Activated T-cell treated with anti-CD3 and anti-CD28 coated beads, Interleukin-2, amount 50 U/mL, for 4 hours (primary cell): ENCODE measurements at regions not wholly inside any gene's neighbourhood (a gene's known extent, or its start where the extent isn't known, plus 50 kb on each side); places are given as distances from the start of the nearest gene placed in this dataset.
"Not testable (repeated sequence)": the region's sequence is repeated elsewhere in the genome, so short reads cannot be mapped to it uniquely, and the experiment has no call there.

Source experiments
- ATAC-seq, 2 donors: fragments of 200-7000 bp; cut with Tn5 transposase; one replicate each; pipeline ENCODE4 v1.10.0; 2021
- DNase-seq: peaks from one replicate; pipeline ENCODE4 v3.0.0-alpha.2; 2020
- H3K27me3 Mint-ChIP-seq: one replicate; pipeline ENCODE4 v1.8.0; 2021; ENCODE audit warnings: low read depth, mixed read lengths
- H3K36me3 Mint-ChIP-seq: one replicate; pipeline ENCODE4 v1.8.0; 2022; ENCODE audit warnings: mixed read lengths; ENCODE audit not compliant: insufficient read depth
- H3K4me1 Mint-ChIP-seq: one replicate; pipeline ENCODE4 v1.8.0; 2021; ENCODE audit warnings: low read depth, mixed read lengths
- H3K4me3 Mint-ChIP-seq: one replicate; pipeline ENCODE4 v1.8.0; 2021; ENCODE audit warnings: mild to moderate bottlenecking, moderate library complexity, mixed read lengths
- H3K9me3 Mint-ChIP-seq: one replicate; pipeline ENCODE4 v1.8.0; 2021; ENCODE audit warnings: mixed read lengths

- Mint-ChIP-seq H3K36me3 (no peaks in the 10 kb centered on the region), H3K4me1 (no peaks in the 10 kb centered on the region)
- ATAC-seq, result no peak
Measured at GRCh38 chr9:115520646-115521045, 402.7 kb upstream of the TNC start.

GRCh38 chr9:115522912-115523311 lies 405.0 kb upstream of the TNC start:
- no peaks in the 10 kb centered on the region for H3K36me3 Mint-ChIP-seq
- H3K27me3 Mint-ChIP-seq, result peaks cover 9% of the 10 kb centered on the region
- no peak overlapping the region for H3K4me3 Mint-ChIP-seq
- DNase-seq, result no peak
- no peak for ATAC-seq
- H3K9me3 Mint-ChIP-seq, result no peaks in the 10 kb centered on the region
- H3K4me1 Mint-ChIP-seq, result no peaks in the 10 kb centered on the region

More at GRCh38 chr9:115520646-115521045, 402.7 kb upstream of the TNC start:
- DNase-seq, result no peak
- Mint-ChIP-seq H3K9me3 (no peaks in the 10 kb centered on the region), H3K4me3 (no peak overlapping the region), H3K27me3 (peaks cover 7% of the 10 kb centered on the region)

GRCh38 chr9:115524453-115525059 lies 406.6 kb upstream of the TNC start:
- DNase-seq, result no peak
- Mint-ChIP-seq H3K4me3 (no peak overlapping the region), H3K27me3 (peaks cover 9% of the 10 kb centered on the region), H3K4me1 (no peaks in the 10 kb centered on the region), H3K9me3 (no peaks in the 10 kb centered on the region), H3K36me3 (no peaks in the 10 kb centered on the region)
- no peak for ATAC-seq

GRCh38 chr9:115525111-115526058 lies 407.4 kb upstream of the TNC start:
- DNase-seq (no peak), ATAC-seq (no peak)
- peaks cover 9% of the 10 kb centered on the region for H3K27me3 Mint-ChIP-seq
- H3K36me3 Mint-ChIP-seq, result no peaks in the 10 kb centered on the region
- no peaks in the 10 kb centered on the region for H3K4me1 Mint-ChIP-seq
- H3K9me3 Mint-ChIP-seq, result no peaks in the 10 kb centered on the region
- H3K4me3 Mint-ChIP-seq, result no peak overlapping the region

GRCh38 chr9:115531410-115532125 lies 413.6 kb upstream of the TNC start:
- no peak overlapping the region for H3K4me3 Mint-ChIP-seq
- peaks cover 18% of the 10 kb centered on the region for H3K27me3 Mint-ChIP-seq
- H3K9me3 Mint-ChIP-seq, result no peaks in the 10 kb centered on the region
- H3K36me3 Mint-ChIP-seq, result no peaks in the 10 kb centered on the region
- DNase-seq (no peak), ATAC-seq (no peak)
- no peaks in the 10 kb centered on the region for H3K4me1 Mint-ChIP-seq

DNA sequence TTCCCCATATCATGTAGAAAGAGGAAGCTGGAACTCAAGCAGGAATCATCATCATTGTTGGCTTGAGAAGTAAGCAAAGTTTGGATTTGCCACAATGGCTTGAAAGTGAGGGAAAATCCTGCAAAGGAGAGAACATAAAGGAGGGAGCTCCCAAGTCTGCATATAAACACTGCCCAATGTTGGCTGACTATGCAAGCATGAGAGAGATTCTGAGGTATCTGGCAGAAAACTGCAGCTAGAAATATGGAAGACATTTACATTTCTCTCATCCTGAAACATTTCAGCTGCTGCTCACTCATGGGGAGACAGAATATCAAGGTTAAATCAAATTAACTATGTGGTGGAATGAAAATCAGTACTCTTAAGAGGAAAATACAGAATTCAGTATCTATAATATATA lies 415.6 kb upstream of the TNC start:
- Mint-ChIP-seq H3K9me3 (no peaks in the 10 kb centered on the region), H3K4me3 (no peak overlapping the region), H3K36me3 (no peaks in the 10 kb centered on the region), H3K4me1 (no peaks in the 10 kb centered on the region), H3K27me3 (peaks cover 18% of the 10 kb centered on the region)
- no peak for ATAC-seq
- no peak for DNase-seq

- no peaks in the 10 kb centered on the region for H3K4me1 Mint-ChIP-seq
- H3K9me3 Mint-ChIP-seq, result no peaks in the 10 kb centered on the region
- ATAC-seq, result no peak
- H3K36me3 Mint-ChIP-seq, result no peaks in the 10 kb centered on the region
- no peak overlapping the region for H3K4me3 Mint-ChIP-seq
- peaks cover 2% of the 10 kb centered on the region for H3K27me3 Mint-ChIP-seq
- DNase-seq, result no peak
Measured at GRCh38 chr9:115540091-115540490, 422.1 kb upstream of the TNC start.

DNA sequence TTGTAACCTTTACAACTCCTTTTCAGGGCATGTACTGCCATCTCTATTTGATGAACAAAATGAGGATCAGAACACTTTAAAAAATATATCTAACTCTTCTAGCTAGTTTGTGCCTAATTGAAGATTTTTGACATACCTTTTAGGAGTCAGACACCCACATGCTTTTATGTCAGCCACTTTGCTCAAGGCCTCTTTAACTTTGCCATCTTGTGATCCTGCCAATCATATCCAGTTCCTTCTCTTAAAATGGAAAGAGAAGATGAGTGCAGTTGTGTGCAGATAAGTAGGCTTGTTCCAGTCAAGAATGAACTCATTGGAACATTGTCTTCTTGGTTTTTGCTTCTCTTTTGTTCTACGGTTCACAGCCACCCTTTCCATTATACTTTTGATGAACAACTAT lies 425.6 kb upstream of the TNC start:
- ATAC-seq, result no peak
- Mint-ChIP-seq H3K4me1 (no peaks in the 10 kb centered on the region), H3K27me3 (peaks cover 1% of the 10 kb centered on the region), H3K36me3 (no peaks in the 10 kb centered on the region), H3K9me3 (no peaks in the 10 kb centered on the region), H3K4me3 (no peak overlapping the region)
- no peak for DNase-seq

DNA sequence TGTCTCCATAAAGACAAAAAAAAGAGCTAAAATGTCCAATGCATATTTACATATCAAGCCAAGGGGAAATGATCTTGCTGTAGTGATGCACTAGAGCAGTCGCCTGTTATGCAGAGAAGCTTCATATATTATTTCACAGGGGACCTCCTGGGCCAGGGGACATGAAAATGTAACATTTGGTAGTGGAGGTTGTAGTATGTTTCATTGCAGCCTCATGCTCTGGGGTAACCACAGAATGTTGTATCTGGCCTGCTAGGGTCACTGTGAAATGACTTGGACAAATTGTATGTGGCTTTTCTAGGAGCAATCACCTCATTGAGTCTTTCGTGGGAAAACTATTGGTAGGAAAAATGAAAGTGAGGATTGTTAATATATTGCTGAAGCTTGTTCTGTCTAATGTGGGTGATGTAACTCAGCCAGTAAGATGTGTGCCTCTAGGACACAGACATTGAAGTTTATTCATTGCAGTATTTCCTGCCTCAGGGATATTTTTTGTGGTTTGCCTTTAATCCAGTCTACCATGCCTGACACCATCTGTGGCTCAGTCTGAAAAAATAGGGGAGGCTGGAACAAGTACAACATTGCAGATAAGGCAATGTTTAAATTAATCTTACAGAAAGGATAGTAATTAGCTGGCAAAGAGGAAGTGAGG lies 430.8 kb upstream of the TNC start:
- Mint-ChIP-seq H3K9me3 (no peaks in the 10 kb centered on the region), H3K27me3 (peaks cover 1% of the 10 kb centered on the region), H3K4me3 (no peak overlapping the region), H3K4me1 (no peaks in the 10 kb centered on the region), H3K36me3 (no peaks in the 10 kb centered on the region)
- DNase-seq, result no peak
- ATAC-seq, result no peak

DNA sequence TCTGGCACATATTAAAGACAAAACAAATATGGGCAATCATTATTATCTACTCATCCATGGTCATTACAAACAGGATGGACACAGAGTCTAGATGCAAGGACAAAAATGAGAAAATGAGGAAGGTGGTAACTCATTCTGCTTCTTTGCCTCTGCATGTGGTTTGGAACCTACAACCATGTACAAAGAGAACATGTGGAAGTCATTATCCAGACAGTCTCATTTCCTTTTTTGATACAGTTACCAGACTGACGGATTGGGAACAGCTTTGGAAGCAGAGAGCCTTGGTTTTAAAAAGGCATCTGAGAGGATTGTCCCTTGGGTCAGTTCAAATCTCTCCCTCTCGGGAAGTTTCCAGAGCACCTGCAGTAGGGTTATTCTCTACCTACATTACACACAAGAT lies 433.4 kb upstream of the TNC start:
- DNase-seq (no peak), ATAC-seq (no peak)
- peaks cover 9% of the 10 kb centered on the region for H3K9me3 Mint-ChIP-seq
- H3K4me3 Mint-ChIP-seq, result no peak overlapping the region
- peaks cover 1% of the 10 kb centered on the region for H3K27me3 Mint-ChIP-seq
- no peaks in the 10 kb centered on the region for H3K4me1 Mint-ChIP-seq
- H3K36me3 Mint-ChIP-seq, result no peaks in the 10 kb centered on the region

- Mint-ChIP-seq H3K27me3 (peaks cover 6% of the 10 kb centered on the region), H3K4me1 (no peaks in the 10 kb centered on the region), H3K9me3 (peaks cover 18% of the 10 kb centered on the region), H3K36me3 (no peaks in the 10 kb centered on the region), H3K4me3 (no peak overlapping the region)
- DNase-seq (no peak), ATAC-seq (no peak)
Measured at GRCh38 chr9:115553060-115553773, 435.3 kb upstream of the TNC start.

- DNase-seq, result no peak
- H3K36me3 Mint-ChIP-seq, result no peaks in the 10 kb centered on the region
Measured at GRCh38 chr9:115556432-115556831, 438.5 kb upstream of the TNC start.

GRCh38 chr9:115575147-115575546 lies 457.2 kb upstream of the TNC start:
- Mint-ChIP-seq H3K9me3 (no peaks in the 10 kb centered on the region), H3K4me1 (no peaks in the 10 kb centered on the region), H3K36me3 (no peaks in the 10 kb centered on the region), H3K4me3 (no peak overlapping the region), H3K27me3 (peaks cover 4% of the 10 kb centered on the region)
- no peak for ATAC-seq
- no peak for DNase-seq

More at GRCh38 chr9:115556432-115556831, 438.5 kb upstream of the TNC start:
- Mint-ChIP-seq H3K27me3 (peaks cover 4% of the 10 kb centered on the region), H3K4me1 (no peaks in the 10 kb centered on the region), H3K9me3 (peaks cover 18% of the 10 kb centered on the region), H3K4me3 (no peak overlapping the region)
- no peak for ATAC-seq

DNA sequence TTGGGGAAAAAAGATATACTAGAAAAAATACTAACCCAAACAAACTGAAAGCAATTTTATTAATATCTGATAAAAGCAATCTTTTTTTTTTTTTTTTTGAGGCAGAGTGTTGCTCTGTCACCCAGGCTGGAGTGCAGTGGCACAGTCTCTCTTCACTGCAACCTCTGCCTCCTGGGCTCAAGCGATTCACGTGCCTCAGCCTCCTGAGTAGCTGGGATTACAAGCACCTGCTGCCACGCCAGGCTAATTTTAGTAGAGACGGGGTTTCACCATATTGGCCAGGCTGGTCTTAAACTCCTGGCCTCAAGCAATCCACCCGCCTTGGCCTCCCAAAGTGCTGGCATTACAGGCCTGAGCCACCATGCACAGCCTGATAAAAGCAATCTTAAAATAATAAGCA lies 467.5 kb upstream of the TNC start:
- not testable (repeated sequence) for H3K27me3 Mint-ChIP-seq, H3K36me3 Mint-ChIP-seq, DNase-seq, H3K4me1 Mint-ChIP-seq, ATAC-seq, H3K4me3 Mint-ChIP-seq, H3K9me3 Mint-ChIP-seq
